Subcutaneous abdominal adipose tissue (tissue), 5 donors: ENCODE measurements at regions not wholly inside any gene's neighbourhood (a gene's known extent, or its start where the extent isn't known, plus 50 kb on each side); places are given as distances from the start of the nearest gene placed in this dataset.

Experiments
- H3K27ac ChIP-seq: one replicate; pipeline ENCODE4 v1.7.0; 2013; ENCODE audit warnings: low read depth, mild to moderate bottlenecking, inconsistent platforms, low read length, moderate library complexity
- H3K27me3 ChIP-seq, 5 donors: one replicate each; pipeline ENCODE4 v1.7.0; 2013; ENCODE audit warnings: low read length in 5 of 5, inconsistent platforms in 1 of 5; ENCODE audit not compliant: control insufficient read depth in 5 of 5, insufficient read depth in 4 of 5
- H3K36me3 ChIP-seq, 5 donors: one replicate each; pipeline ENCODE4 v1.7.0; 2013; ENCODE audit warnings: low read length in 5 of 5; ENCODE audit not compliant: control insufficient read depth in 5 of 5, insufficient read depth in 5 of 5
- H3K4me1 ChIP-seq, 5 donors: one replicate each; pipeline ENCODE4 v1.7.0; 2013; ENCODE audit warnings: low read length in 5 of 5, mild to moderate bottlenecking in 3 of 5, moderate library complexity in 1 of 5; ENCODE audit not compliant: control insufficient read depth in 5 of 5, insufficient read depth in 5 of 5
- H3K4me3 ChIP-seq, 5 donors: one replicate each; pipeline ENCODE4 v1.7.0; 2013; ENCODE audit warnings: low read length in 5 of 5, low read depth in 1 of 5
- H3K9ac ChIP-seq, 5 donors: one replicate each; pipeline ENCODE4 v1.7.0; 2013; ENCODE audit warnings: low read length in 5 of 5, mild to moderate bottlenecking in 4 of 5, moderate library complexity in 3 of 5
- H3K9me3 ChIP-seq, 5 donors: one replicate each; pipeline ENCODE4 v1.7.0; 2013; ENCODE audit warnings: low read length in 5 of 5; ENCODE audit not compliant: control insufficient read depth in 5 of 5
- donor health status: healthy.
- donor health status: healthy.
- donor health status: healthy.
- donor health status: healthy.
- donor health status: healthy.

DNA sequence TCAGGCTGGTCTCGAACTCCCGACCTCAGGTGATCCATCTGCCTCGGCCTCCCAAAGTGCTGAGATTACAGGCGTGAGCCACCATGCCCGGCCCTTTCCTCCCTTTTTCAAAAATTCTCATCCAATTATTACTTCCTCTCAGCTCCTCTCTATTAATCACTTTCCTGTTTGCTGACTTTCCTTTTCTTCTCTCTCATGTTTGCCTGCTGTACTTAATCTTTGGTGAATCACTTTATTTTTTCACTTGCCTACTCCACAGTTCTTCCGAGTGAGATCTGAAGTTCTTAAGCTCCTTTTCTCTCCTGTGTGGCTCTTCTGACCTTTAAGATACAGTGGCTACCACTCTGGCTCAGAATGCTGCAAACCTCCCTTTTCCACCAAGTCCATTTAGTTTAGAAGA, 126.3 kb upstream of the SERTAD2 start:
- H3K9me3 ChIP-seq: peaks cover 0 to 4% (median 0%) of the 10 kb centered on the region in 5 donors
- no peak overlapping the region for H3K27ac ChIP-seq
- H3K9ac ChIP-seq: no peak overlapping the region
- no peaks in the 10 kb centered on the region for H3K27me3 ChIP-seq
- peaks cover 0 to 17% (median 10%) of the 10 kb centered on the region in 5 donors for H3K4me1 ChIP-seq
- H3K36me3 ChIP-seq: no peaks in the 10 kb centered on the region
- H3K4me3 ChIP-seq: no peak overlapping the region

DNA sequence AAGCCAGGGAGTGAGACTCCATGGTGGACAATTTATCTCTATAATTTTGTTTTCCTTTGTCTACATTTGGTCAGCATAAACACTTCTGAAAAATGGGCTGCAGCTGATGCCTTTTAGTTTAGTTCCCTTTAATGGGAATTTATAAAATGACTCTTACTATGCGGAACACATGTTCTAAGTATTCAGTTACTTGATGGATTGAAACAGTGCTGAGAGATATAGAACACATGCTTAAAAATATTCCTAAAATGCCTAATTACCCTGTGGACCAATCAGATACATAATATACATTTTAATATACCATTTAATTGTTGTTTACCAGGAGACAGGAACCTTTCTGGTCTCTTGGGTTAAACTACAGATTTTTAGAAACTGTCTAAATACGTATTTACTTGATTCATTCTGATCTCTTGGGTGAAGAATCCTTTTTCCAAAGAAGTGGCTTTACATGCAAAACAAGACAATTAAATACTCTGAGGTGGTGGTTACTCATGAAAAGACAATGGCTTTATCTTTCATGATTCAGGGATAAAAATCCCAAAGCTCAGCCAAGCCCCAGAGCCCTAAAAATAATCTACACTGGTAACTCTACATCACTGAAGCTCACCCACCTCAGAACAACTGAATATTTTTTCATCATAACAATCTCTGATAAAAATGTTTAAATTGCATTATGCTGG, 128.1 kb upstream of the SERTAD2 start:
- no peak overlapping the region for H3K27ac ChIP-seq
- no peak overlapping the region for H3K9ac ChIP-seq
- H3K36me3 ChIP-seq: no peaks in the 10 kb centered on the region
- H3K4me1 ChIP-seq: peaks cover 0 to 22% (median 11%) of the 10 kb centered on the region in 5 donors
- H3K4me3 ChIP-seq: no peak overlapping the region
- no peaks in the 10 kb centered on the region for H3K9me3 ChIP-seq
- H3K27me3 ChIP-seq: no peaks in the 10 kb centered on the region

DNA sequence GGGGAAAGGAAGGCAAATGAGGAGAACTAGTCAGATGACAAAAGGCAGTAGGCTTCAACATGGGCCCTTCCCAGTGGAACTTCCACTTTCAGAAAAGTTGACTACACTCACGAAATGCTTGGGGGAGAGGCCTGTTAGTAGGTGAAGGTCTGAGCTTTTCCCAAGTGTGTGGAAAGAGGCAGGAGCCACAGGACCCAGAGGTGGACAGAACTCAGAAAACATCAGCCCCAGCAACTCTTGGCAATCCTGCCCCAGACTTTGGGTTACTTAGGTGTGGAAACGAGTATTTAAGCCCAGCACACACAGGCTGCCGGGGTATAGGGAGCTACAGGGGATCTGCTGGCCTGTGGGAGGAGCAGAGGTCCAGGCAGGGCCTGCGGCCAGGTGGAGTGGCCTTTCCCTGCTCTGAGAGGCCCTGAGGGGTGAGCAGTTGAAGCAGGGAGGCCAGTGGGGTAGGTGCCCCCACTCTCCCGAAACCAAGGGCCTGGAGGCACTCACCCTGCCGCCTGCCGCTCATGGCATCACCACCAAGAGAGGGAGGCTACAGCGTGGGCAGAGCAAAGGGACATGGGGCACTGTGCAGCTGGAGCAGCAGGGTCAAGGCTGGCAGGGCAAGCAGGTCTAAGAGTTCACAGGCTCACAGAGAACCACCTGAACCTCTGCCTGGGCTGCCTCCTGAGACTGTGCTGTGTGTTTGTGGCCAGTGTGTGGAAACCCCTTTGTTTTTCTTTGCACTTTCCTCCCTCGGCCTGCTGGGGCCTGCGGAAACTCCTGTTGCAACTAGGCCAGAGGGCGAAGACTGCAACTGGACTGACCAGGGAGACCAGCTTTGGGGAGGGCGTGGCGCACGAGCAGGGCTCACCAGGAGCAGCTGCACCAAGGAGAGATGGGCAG, 130.7 kb upstream of the SERTAD2 start:
- Histone ChIP-seq H3K27me3 (no peaks in the 10 kb centered on the region), H3K27ac (peak overlapping the region; percentile 43), H3K4me1 (peaks cover 0 to 20% (median 11%) of the 10 kb centered on the region in 5 donors), H3K9me3 (no peaks in the 10 kb centered on the region), H3K9ac (peak overlapping the region in 1 of 5 donors; percentile 23), H3K4me3 (no peak overlapping the region), H3K36me3 (no peaks in the 10 kb centered on the region)

DNA sequence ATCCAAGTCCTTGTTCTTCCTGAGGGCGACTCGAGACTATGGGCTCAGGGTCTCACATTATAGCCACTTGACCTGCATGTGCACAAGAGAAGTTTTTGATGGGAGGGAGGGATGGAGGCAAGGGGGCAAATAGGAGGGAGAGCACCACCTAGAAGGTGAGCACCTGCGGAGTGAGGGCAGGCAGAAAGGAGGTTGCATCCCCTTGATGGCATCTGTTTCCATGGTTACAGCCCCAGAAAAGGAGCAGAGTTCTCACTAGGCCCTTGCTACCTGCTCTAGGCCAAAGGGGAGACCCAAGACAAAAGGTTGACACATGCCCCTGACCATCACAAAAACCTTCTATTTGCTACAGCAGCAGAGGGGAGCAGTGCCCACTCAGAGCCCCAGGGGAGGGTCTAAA, 131.5 kb upstream of the SERTAD2 start:
- no peak overlapping the region for H3K27ac ChIP-seq
- H3K27me3 ChIP-seq: no peaks in the 10 kb centered on the region
- no peak overlapping the region for H3K9ac ChIP-seq
- H3K4me1 ChIP-seq: peaks cover 0 to 20% (median 11%) of the 10 kb centered on the region in 5 donors
- H3K4me3 ChIP-seq: no peak overlapping the region
- no peaks in the 10 kb centered on the region for H3K9me3 ChIP-seq
- H3K36me3 ChIP-seq: no peaks in the 10 kb centered on the region

DNA sequence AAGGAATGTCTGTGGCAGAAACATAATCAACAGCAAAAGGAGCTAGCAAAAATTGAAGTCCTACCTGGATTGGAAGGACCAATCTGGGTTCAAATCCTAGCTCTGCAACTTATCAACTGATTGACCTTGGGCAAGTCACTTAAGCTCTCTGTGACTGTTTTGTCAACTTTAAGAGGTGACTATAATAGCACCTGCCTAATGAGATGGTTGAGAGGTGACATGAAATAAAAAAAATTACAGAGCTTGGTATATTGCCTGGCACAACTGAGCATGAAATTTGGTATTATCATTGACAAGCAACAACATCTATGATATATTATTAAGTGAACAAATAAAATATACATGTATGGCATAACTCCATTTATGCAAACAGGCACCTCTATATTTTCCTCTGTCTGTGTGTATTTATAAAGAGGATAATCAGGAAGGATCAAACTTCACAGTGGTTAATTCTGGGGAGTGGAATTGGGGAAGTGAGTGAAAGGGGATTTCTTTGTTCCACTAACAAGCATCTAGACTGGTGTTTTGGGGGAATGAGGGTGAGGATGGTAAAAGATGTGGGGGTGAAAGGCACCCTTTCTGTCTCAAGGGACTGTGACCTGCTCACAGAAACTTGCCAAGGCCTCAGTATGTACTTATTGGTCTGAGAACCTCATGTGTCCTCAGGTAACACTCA, 132.8 kb upstream of the SERTAD2 start:
- Histone ChIP-seq H3K4me3 (no peak overlapping the region), H3K36me3 (no peaks in the 10 kb centered on the region), H3K27ac (no peak overlapping the region)

DNA sequence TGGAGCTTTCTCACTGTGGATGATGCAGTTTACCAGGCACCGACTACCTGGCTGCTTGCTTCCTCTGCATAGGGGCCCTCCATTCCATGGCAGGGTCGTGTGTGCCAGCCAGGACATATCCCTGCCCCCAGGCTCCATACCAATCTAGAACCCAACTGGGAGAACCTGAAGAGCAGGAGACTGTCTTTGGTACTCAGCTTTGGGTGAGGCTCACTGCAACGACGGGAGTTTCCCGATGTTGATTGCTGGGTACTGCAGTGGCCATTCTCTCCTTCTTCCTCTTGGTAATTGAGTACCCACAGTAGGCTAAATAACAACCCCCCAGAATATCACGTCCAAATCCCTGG, 133.3 kb upstream of the SERTAD2 start:
- H3K27ac ChIP-seq: no peak overlapping the region

More for the DNA sequence above, 132.8 kb upstream of the SERTAD2 start:
- H3K9me3 ChIP-seq: no peaks in the 10 kb centered on the region
- H3K4me1 ChIP-seq: peaks cover 0 to 20% (median 11%) of the 10 kb centered on the region in 5 donors
- H3K27me3 ChIP-seq: no peaks in the 10 kb centered on the region
- no peak overlapping the region for H3K9ac ChIP-seq

DNA sequence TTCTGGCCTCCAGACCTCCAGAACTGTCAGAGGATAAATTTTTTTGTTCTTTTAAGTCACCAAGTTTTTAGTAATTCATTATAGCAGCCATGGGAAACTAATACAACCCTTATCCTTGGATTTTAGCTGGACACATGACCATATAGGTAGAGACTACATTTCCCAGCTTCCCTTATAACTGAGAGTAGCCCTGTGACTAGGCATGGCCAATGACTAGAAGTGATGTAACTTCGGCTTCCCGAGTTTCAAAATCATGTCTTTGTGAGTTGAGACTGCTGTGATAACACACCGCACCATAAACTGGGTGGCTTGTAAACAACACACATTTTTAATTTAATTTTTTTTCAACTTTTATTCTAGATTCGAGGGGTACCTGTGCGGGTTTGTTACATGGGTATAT, 134.0 kb upstream of the SERTAD2 start:
- H3K9ac ChIP-seq: no peak overlapping the region
- H3K27ac ChIP-seq: no peak overlapping the region
- H3K36me3 ChIP-seq: no peaks in the 10 kb centered on the region
- peaks cover 0 to 20% (median 11%) of the 10 kb centered on the region in 5 donors for H3K4me1 ChIP-seq
- no peaks in the 10 kb centered on the region for H3K9me3 ChIP-seq
- H3K4me3 ChIP-seq: no peak overlapping the region
- no peaks in the 10 kb centered on the region for H3K27me3 ChIP-seq

More for the DNA sequence above, 133.3 kb upstream of the SERTAD2 start:
- H3K36me3 ChIP-seq: no peaks in the 10 kb centered on the region
- no peak overlapping the region for H3K4me3 ChIP-seq
- H3K4me1 ChIP-seq: peaks cover 0 to 20% (median 11%) of the 10 kb centered on the region in 5 donors
- no peak overlapping the region for H3K9ac ChIP-seq
- no peaks in the 10 kb centered on the region for H3K9me3 ChIP-seq
- H3K27me3 ChIP-seq: no peaks in the 10 kb centered on the region

DNA sequence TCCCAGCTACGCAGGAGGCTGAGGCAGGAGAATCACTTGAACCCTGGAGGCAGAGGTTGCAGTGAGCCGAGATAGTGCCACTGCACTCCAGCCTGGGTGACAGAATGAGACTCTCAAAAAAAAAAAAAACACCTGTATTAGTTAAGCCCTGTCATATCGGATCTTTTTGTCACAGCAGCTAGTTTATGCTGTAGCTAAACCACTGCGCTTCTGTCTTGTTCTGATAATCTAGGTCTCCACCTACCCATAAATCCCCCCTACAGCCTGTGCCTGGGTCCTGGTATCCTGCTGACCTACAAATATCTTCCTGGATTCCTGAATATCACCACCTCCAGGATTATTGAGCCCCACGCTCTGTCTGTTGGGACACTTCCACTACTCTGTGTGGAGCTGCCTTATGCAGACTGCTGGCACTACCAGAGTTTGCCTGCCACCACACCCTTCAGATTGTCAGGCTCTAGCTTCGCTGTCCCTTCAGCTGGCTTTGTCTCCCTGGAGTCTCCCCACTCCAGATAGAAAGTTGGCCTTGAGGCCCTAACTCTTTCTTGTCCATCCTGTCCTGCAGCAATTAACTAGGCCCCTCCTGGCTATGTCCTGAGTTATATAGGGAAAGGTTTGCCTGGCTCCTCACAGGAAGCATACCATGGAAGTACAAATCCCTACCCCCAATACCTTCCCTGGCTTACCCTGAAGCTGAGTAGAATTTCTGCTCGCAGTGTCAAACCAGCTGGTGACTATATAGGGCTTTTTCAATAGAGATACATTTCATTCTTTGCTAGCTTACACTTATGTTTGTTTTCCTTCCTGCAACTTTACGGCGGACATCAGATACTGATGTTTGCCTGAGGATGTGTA, 136.0 kb upstream of the SERTAD2 start:
- H3K4me1 ChIP-seq: peaks cover 0 to 13% (median 9%) of the 10 kb centered on the region in 5 donors
- H3K27ac ChIP-seq: no peak overlapping the region
- no peak overlapping the region for H3K4me3 ChIP-seq
- H3K27me3 ChIP-seq: no peaks in the 10 kb centered on the region
- no peaks in the 10 kb centered on the region for H3K36me3 ChIP-seq
- H3K9me3 ChIP-seq: no peaks in the 10 kb centered on the region
- H3K9ac ChIP-seq: no peak overlapping the region

DNA sequence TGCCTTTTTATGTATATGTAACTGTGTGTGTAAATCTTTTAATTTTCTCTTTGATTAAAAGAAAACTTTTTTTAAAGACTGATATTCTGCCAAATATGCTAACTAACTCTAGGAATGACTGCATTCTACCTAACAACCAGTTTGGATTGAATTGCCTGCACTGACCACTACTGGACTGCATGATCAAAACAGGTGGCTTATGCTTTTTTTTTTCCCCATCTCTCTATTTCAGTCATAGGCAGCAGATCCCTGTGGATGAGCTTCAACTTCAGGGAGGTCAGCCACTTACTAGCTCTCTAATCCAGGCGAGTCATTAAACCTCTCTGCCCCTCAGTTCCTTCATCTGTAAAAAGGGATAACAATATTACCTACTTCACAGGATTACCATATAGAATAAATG, 138.6 kb upstream of the SERTAD2 start:
- H3K36me3 ChIP-seq: no peaks in the 10 kb centered on the region
- H3K9me3 ChIP-seq: no peaks in the 10 kb centered on the region
- no peak overlapping the region for H3K4me3 ChIP-seq
- H3K27me3 ChIP-seq: no peaks in the 10 kb centered on the region
- H3K4me1 ChIP-seq: peaks cover 0 to 23% (median 2%) of the 10 kb centered on the region in 5 donors
- no peak overlapping the region for H3K27ac ChIP-seq
- no peak overlapping the region for H3K9ac ChIP-seq
